ENCODE measurements at regions not wholly inside any gene's neighbourhood (a gene's known extent, or its start where the extent isn't known, plus 50 kb on each side); places are given as distances from the start of the nearest gene placed in this dataset.

- no peak for TF ChIP-seq BHLHE40 (IDR thresholded peaks at IDR 0.05; ENCODE audit: borderline replicate concordance)
- TF ChIP-seq FOXM1 (IDR thresholded peaks at IDR 0.05; ENCODE audit: borderline replicate concordance): no peak
- TF ChIP-seq HDGF (IDR thresholded peaks at IDR 0.05; ENCODE audit: borderline replicate concordance): no peak
- TF ChIP-seq ELF4 (IDR thresholded peaks at IDR 0.05): no peak
- TF ChIP-seq FOXK2 (IDR thresholded peaks at IDR 0.05): no peak
- no peak for TF ChIP-seq SUZ12 (IDR thresholded peaks at IDR 0.05)
- TF ChIP-seq FOXA1 (IDR thresholded peaks at IDR 0.05): no peak
- TF ChIP-seq ARNT (IDR thresholded peaks at IDR 0.05): no peak
- TF ChIP-seq, protein P1, sequence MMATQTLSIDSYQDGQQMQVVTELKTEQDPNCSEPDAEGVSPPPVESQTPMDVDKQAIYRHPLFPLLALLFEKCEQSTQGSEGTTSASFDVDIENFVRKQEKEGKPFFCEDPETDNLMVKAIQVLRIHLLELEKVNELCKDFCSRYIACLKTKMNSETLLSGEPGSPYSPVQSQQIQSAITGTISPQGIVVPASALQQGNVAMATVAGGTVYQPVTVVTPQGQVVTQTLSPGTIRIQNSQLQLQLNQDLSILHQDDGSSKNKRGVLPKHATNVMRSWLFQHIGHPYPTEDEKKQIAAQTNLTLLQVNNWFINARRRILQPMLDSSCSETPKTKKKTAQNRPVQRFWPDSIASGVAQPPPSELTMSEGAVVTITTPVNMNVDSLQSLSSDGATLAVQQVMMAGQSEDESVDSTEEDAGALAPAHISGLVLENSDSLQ (IDR thresholded peaks at IDR 0.05): no peak
- no peak for TF ChIP-seq CTBP1 (IDR thresholded peaks at IDR 0.05; ENCODE audit: borderline replicate concordance)
- no peak for TF ChIP-seq TARDBP (IDR thresholded peaks at IDR 0.05)
These were observed 460.9 kb downstream of the METTL15 start for GRCh38 chr11:28569106-28569505.
